Panc1 (cell line): ENCODE measurements at regions not wholly inside any gene's neighbourhood (a gene's known extent, or its start where the extent isn't known, plus 50 kb on each side); places are given as distances from the start of the nearest gene placed in this dataset.

Experiments
- POLR2AphosphoS5 ChIP-seq: IDR thresholded peaks from 2 replicates; pipeline ENCODE4 v1.6.1; 2012; ENCODE audit warnings: mild to moderate bottlenecking, low read depth, low read length, moderate library complexity
- TCF7L2 ChIP-seq: IDR thresholded peaks from 2 replicates; pipeline ENCODE4 v1.6.1; 2011; ENCODE audit warnings: mild to moderate bottlenecking, low read depth, low read length, inconsistent platforms
- TF ChIP-seq, protein P1 (sequence below): fragments of 450-650 bp; IDR thresholded peaks from 2 replicates; pipeline ENCODE4 v1.5.1; 2017; ENCODE audit warnings: mild to moderate bottlenecking
- TF ChIP-seq, protein P2 (sequence below), 2 experiments: IDR thresholded peaks; 2 replicates each; pipeline ENCODE4 v1.6.1; 2011 to 2012; ENCODE audit warnings: low read depth in 2 of 2, control low read depth in 1 of 2, low read length in 1 of 2, mild to moderate bottlenecking in 1 of 2, moderate library complexity in 1 of 2; ENCODE audit not compliant: insufficient read depth in 1 of 2

DNA sequence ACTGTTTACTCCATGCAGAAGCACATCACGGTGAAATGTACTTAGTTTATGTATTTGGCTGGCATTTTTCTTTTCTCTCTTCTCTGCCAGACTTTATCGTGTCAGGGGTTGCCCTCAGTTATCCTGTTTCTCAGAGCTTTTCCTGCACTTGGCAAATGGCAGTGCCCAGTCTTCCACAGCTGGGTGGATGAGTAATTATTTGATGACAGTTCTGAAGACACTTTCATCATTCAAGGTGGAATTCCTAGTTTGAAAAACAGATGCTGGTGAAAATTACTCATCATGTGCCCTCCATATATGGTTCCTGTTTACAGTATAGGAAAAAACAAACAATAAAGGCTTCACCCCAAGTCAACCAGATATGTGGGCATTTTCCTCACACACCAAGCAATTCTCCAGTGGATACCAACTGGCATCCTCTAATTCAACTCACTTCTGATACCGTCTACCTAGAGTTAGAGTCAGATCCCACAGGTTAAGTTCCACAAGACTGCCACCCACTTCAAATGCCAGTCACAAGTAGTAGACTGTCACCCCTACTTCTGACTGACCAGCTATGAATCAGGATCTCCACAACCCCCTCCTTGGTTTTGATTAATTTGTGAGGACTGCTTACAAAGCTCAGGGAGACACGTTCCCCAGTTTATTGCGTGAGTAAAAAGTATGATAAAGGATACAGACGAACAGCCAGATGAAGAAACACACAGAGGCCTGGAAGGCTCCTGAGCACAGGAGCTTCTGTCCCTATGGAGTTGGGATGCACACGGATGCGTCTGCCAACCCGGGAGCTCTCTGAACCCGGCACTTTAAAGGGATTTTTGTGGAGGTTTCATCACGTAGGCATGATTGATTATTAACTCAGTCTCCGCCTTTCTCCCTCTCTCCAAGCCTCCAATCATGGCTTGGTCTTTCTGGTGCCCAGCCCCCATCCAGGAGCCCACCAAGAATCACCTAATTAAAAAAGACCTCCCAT is 72.9 kb downstream of the CLDN34 start:
- TF ChIP-seq, protein P1, sequence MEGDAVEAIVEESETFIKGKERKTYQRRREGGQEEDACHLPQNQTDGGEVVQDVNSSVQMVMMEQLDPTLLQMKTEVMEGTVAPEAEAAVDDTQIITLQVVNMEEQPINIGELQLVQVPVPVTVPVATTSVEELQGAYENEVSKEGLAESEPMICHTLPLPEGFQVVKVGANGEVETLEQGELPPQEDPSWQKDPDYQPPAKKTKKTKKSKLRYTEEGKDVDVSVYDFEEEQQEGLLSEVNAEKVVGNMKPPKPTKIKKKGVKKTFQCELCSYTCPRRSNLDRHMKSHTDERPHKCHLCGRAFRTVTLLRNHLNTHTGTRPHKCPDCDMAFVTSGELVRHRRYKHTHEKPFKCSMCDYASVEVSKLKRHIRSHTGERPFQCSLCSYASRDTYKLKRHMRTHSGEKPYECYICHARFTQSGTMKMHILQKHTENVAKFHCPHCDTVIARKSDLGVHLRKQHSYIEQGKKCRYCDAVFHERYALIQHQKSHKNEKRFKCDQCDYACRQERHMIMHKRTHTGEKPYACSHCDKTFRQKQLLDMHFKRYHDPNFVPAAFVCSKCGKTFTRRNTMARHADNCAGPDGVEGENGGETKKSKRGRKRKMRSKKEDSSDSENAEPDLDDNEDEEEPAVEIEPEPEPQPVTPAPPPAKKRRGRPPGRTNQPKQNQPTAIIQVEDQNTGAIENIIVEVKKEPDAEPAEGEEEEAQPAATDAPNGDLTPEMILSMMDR: no peak
- TF ChIP-seq, protein P2, sequence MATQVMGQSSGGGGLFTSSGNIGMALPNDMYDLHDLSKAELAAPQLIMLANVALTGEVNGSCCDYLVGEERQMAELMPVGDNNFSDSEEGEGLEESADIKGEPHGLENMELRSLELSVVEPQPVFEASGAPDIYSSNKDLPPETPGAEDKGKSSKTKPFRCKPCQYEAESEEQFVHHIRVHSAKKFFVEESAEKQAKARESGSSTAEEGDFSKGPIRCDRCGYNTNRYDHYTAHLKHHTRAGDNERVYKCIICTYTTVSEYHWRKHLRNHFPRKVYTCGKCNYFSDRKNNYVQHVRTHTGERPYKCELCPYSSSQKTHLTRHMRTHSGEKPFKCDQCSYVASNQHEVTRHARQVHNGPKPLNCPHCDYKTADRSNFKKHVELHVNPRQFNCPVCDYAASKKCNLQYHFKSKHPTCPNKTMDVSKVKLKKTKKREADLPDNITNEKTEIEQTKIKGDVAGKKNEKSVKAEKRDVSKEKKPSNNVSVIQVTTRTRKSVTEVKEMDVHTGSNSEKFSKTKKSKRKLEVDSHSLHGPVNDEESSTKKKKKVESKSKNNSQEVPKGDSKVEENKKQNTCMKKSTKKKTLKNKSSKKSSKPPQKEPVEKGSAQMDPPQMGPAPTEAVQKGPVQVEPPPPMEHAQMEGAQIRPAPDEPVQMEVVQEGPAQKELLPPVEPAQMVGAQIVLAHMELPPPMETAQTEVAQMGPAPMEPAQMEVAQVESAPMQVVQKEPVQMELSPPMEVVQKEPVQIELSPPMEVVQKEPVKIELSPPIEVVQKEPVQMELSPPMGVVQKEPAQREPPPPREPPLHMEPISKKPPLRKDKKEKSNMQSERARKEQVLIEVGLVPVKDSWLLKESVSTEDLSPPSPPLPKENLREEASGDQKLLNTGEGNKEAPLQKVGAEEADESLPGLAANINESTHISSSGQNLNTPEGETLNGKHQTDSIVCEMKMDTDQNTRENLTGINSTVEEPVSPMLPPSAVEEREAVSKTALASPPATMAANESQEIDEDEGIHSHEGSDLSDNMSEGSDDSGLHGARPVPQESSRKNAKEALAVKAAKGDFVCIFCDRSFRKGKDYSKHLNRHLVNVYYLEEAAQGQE (IDR thresholded peaks at IDR 0.05; ENCODE audit: insufficient read depth in 1 of 2, low read depth in 2 of 2, low read length in 1 of 2): no peak
- TF ChIP-seq TCF7L2 (no peak), POLR2AphosphoS5 (no peak)
